ENCODE measurements at regions not wholly inside any gene's neighbourhood (a gene's known extent, or its start where the extent isn't known, plus 50 kb on each side); places are given as distances from the start of the nearest gene placed in this dataset.

GRCh38 chrY:15441878-15442277, 917.5 kb downstream of the NLGN4Y start:
- no peak for TF ChIP-seq TAF1 (IDR thresholded peaks at IDR 0.05; ENCODE audit: borderline replicate concordance, insufficient read depth, low read length)
- TF ChIP-seq SIN3A (IDR thresholded peaks at IDR 0.05; ENCODE audit: borderline replicate concordance, insufficient read depth, low read length): no peak
- no peak for TF ChIP-seq REST (IDR thresholded peaks at IDR 0.05; ENCODE audit: insufficient read depth in 1 of 2, low read depth in 2 of 2, low read length in 2 of 2)

Data from PFSK-1 (cell line).